ENCODE measurements at regions not wholly inside any gene's neighbourhood (a gene's known extent, or its start where the extent isn't known, plus 50 kb on each side); places are given as distances from the start of the nearest gene placed in this dataset.

- H3K36me3 ChIP-seq = no peaks in the 10 kb centered on the region
- H3K4me1 ChIP-seq (ENCODE audit: low read depth) = no peaks in the 10 kb centered on the region
- no peak overlapping the region for H3K27ac ChIP-seq
- TF ChIP-seq CTCF (IDR thresholded peaks at IDR 0.05; ENCODE audit: low read depth, low read length) = no peak
- H3K9me3 ChIP-seq (ENCODE audit: low read depth) = no peaks in the 10 kb centered on the region
- DNase-seq (ENCODE audit: low read depth in 1 of 2, low spot score in 1 of 2) = no peak
- H3K4me3 ChIP-seq = no peak overlapping the region
- H3K27me3 ChIP-seq = no peaks in the 10 kb centered on the region
These were observed 115.8 kb upstream of the MAOA start for GRCh38 chrX:43540318-43540717.

GRCh38 chrX:43551590-43551989 lies 104.5 kb upstream of the MAOA start:
- DNase-seq (ENCODE audit: low read depth in 1 of 2, low spot score in 1 of 2) = no peak
- Histone ChIP-seq H3K9me3 (ENCODE audit: low read depth) (no peaks in the 10 kb centered on the region), H3K4me3 (no peak overlapping the region), H3K27ac (no peak overlapping the region), H3K27me3 (no peaks in the 10 kb centered on the region), H3K36me3 (no peaks in the 10 kb centered on the region), H3K4me1 (ENCODE audit: low read depth) (peaks cover 6% of the 10 kb centered on the region)
- no peak for TF ChIP-seq CTCF (IDR thresholded peaks at IDR 0.05; ENCODE audit: low read depth, low read length)

GRCh38 chrX:43552156-43552555 lies 103.9 kb upstream of the MAOA start:
- peaks cover 9% of the 10 kb centered on the region for H3K4me1 ChIP-seq (ENCODE audit: low read depth)
- no peak overlapping the region for H3K4me3 ChIP-seq
- no peak for DNase-seq (ENCODE audit: low read depth in 1 of 2, low spot score in 1 of 2)
- H3K27ac ChIP-seq = no peak overlapping the region
- H3K36me3 ChIP-seq = no peaks in the 10 kb centered on the region
- no peaks in the 10 kb centered on the region for H3K27me3 ChIP-seq
- H3K9me3 ChIP-seq (ENCODE audit: low read depth) = no peaks in the 10 kb centered on the region
- no peak for TF ChIP-seq CTCF (IDR thresholded peaks at IDR 0.05; ENCODE audit: low read depth, low read length)

GRCh38 chrX:43552703-43553102 lies 103.4 kb upstream of the MAOA start:
- no peaks in the 10 kb centered on the region for H3K9me3 ChIP-seq (ENCODE audit: low read depth)
- H3K36me3 ChIP-seq = no peaks in the 10 kb centered on the region
- DNase-seq (ENCODE audit: low read depth in 1 of 2, low spot score in 1 of 2) = no peak
- H3K4me1 ChIP-seq (ENCODE audit: low read depth) = peaks cover 12% of the 10 kb centered on the region
- no peak for TF ChIP-seq CTCF (IDR thresholded peaks at IDR 0.05; ENCODE audit: low read depth, low read length)
- no peak overlapping the region for H3K27ac ChIP-seq
- H3K27me3 ChIP-seq = no peaks in the 10 kb centered on the region
- H3K4me3 ChIP-seq = no peak overlapping the region

- Histone ChIP-seq H3K4me1 (ENCODE audit: low read depth) (peaks cover 12% of the 10 kb centered on the region), H3K4me3 (no peak overlapping the region), H3K9me3 (ENCODE audit: low read depth) (no peaks in the 10 kb centered on the region), H3K36me3 (no peaks in the 10 kb centered on the region), H3K27me3 (no peaks in the 10 kb centered on the region), H3K27ac (no peak overlapping the region)
- TF ChIP-seq CTCF (IDR thresholded peaks at IDR 0.05; ENCODE audit: low read depth, low read length) = no peak
- DNase-seq (ENCODE audit: low read depth in 1 of 2, low spot score in 1 of 2) = no peak
These were observed 102.8 kb upstream of the MAOA start for GRCh38 chrX:43553257-43553656.

- no peaks in the 10 kb centered on the region for H3K36me3 ChIP-seq
- DNase-seq (ENCODE audit: low read depth in 1 of 2, low spot score in 1 of 2) = no peak
- no peak overlapping the region for H3K4me3 ChIP-seq
- no peaks in the 10 kb centered on the region for H3K9me3 ChIP-seq (ENCODE audit: low read depth)
- no peak for TF ChIP-seq CTCF (IDR thresholded peaks at IDR 0.05; ENCODE audit: low read depth, low read length)
- H3K27me3 ChIP-seq = no peaks in the 10 kb centered on the region
- peaks cover 12% of the 10 kb centered on the region for H3K4me1 ChIP-seq (ENCODE audit: low read depth)
- H3K27ac ChIP-seq = no peak overlapping the region
These were observed 99.9 kb upstream of the MAOA start for GRCh38 chrX:43556207-43556606.
